Endothelial cell of umbilical vein (primary cell): ENCODE measurements at regions not wholly inside any gene's neighbourhood (a gene's known extent, or its start where the extent isn't known, plus 50 kb on each side); places are given as distances from the start of the nearest gene placed in this dataset.

Experiments used
- BruUV-seq: library from RNA; stranded (reverse); fragments of 400-500 nt; replicated peaks from 2 replicates; lab custom pipeline; 2021; lab: Mats Ljungman, UMichigan
- CTCF ChIA-PET: fragments of 300-600, 350-600 bp; sonication (Branson Sonifier 250); formaldehyde crosslinking; loops from one replicate; lab custom pipeline; 2021; ENCODE audit warnings: antibody characterized with exemption, inconsistent platforms; lab: Charles Lee
- POLR2A ChIA-PET: fragments of 300-600, 350-600 bp; sonication (Branson Sonifier 250); formaldehyde crosslinking; loops from one replicate; lab custom pipeline; 2021; ENCODE audit warnings: antibody characterized with exemption, inconsistent platforms; lab: Charles Lee
- DNase-seq: peaks from one replicate; pipeline ENCODE4 v3.0.0-alpha.2; 2011; ENCODE audit warnings: low read depth, low spot score
- FAIRE-seq: peaks from 2 replicates; lab custom pipeline; 2011; peaks lifted over from hg19 to GRCh38; lab: Jason Lieb, UNC
- H2AFZ ChIP-seq: 2 replicates; pipeline ENCODE4 v1.6.0; 2012; ENCODE audit warnings: low read depth, low read length, control low read depth, inconsistent platforms
- H3K27ac ChIP-seq: 2 replicates; pipeline ENCODE4 v1.5.1; 2011; ENCODE audit warnings: low read depth, mild to moderate bottlenecking, control low read depth, low read length, moderate library complexity; ENCODE audit not compliant: insufficient read depth
- H3K27me3 ChIP-seq, 2 experiments: 2 replicates each; pipeline versions ENCODE4 v1.6.0 to v1.6.1; 2011; ENCODE audit warnings: low read length in 2 of 2, mixed read lengths in 1 of 2; ENCODE audit not compliant: control insufficient read depth in 2 of 2, insufficient read depth in 2 of 2
- H3K36me3 ChIP-seq, 2 experiments: 2 replicates in 1 of 2; 3 replicates in 1 of 2; pipeline ENCODE4 v1.5.1; 2011; ENCODE audit warnings: low read length in 2 of 2, mild to moderate bottlenecking in 1 of 2, moderate library complexity in 1 of 2; ENCODE audit not compliant: control insufficient read depth in 2 of 2, insufficient read depth in 2 of 2; ENCODE audit errors: extremely low read depth in 1 of 2
- H3K4me1 ChIP-seq: 3 replicates; pipeline ENCODE4 v1.5.1; 2011; ENCODE audit warnings: mild to moderate bottlenecking, low read length; ENCODE audit not compliant: control insufficient read depth, insufficient read depth; ENCODE audit errors: extremely low read depth
- H3K4me2 ChIP-seq: 2 replicates; pipeline ENCODE4 v1.6.1; 2011; ENCODE audit warnings: low read length, control low read depth, mixed read lengths; ENCODE audit not compliant: insufficient read depth
- H3K4me3 ChIP-seq, 3 experiments: fragments of 200-600 bp in 1 of 3; sonication (generic), shearing (Covaris generic) in 1 of 3; replicated peaks in 1 of 3; 2 replicates each; pipeline ENCODE4 v1.5.1; 2011 to 2016; ENCODE audit warnings: control low read depth in 3 of 3, low read length in 3 of 3, mild to moderate bottlenecking in 2 of 3, inconsistent platforms in 1 of 3, low read depth in 1 of 3, moderate library complexity in 1 of 3; ENCODE audit not compliant: insufficient read depth in 1 of 3
- H3K79me2 ChIP-seq: 2 replicates; pipeline ENCODE4 v1.6.0; 2012; ENCODE audit warnings: low read length, inconsistent platforms; ENCODE audit not compliant: control insufficient read depth, insufficient read depth
- H3K9ac ChIP-seq: replicated peaks from 2 replicates; pipeline ENCODE3; 2011; ENCODE audit warnings: low read length, control low read depth; ENCODE audit not compliant: insufficient read depth; ENCODE audit errors: extremely low read depth
- H3K9me1 ChIP-seq: replicated peaks from 3 replicates; pipeline ENCODE4 v1.6.0; 2011; ENCODE audit warnings: mild to moderate bottlenecking, low read length; ENCODE audit not compliant: control insufficient read depth, insufficient read depth; ENCODE audit errors: extremely low read depth
- H3K9me3 ChIP-seq: replicated peaks from 2 replicates; pipeline ENCODE4 v1.5.1; 2012; ENCODE audit warnings: low read length, inconsistent platforms; ENCODE audit not compliant: control insufficient read depth, insufficient read depth
- H4K20me1 ChIP-seq: replicated peaks from 2 replicates; pipeline ENCODE3; 2011; ENCODE audit warnings: mild to moderate bottlenecking, low read length; ENCODE audit not compliant: control insufficient read depth, insufficient read depth; ENCODE audit errors: extremely low read depth
- CTCF ChIP-seq, 2 donors: IDR thresholded peaks; 1 replicate in 1 of 2; 2 replicates in 1 of 2; pipeline ENCODE4 v1.5.1; 2011; ENCODE audit warnings: low read length in 2 of 2, mild to moderate bottlenecking in 2 of 2, moderate library complexity in 2 of 2, control low read depth in 1 of 2, inconsistent platforms in 1 of 2, low read depth in 1 of 2; ENCODE audit not compliant: insufficient read depth in 1 of 2; ENCODE audit errors: extremely low read depth in 1 of 2
- EZH2 ChIP-seq: IDR thresholded peaks from 2 replicates; pipeline ENCODE4 v1.6.1; 2012; ENCODE audit warnings: borderline replicate concordance, low read depth, mild to moderate bottlenecking, moderate library complexity, low read length, inconsistent platforms; ENCODE audit not compliant: severe bottlenecking
- FOS ChIP-seq: IDR thresholded peaks from 2 replicates; pipeline ENCODE4 v1.6.1; 2011; ENCODE audit warnings: mild to moderate bottlenecking, low read length, moderate library complexity, borderline replicate concordance; ENCODE audit not compliant: insufficient read depth
- GATA2 ChIP-seq: IDR thresholded peaks from 2 replicates; pipeline ENCODE4 v1.7.0; 2011; ENCODE audit warnings: low read depth, mild to moderate bottlenecking, moderate library complexity, mixed read lengths, low read length; ENCODE audit not compliant: insufficient read length, insufficient read depth
- JUN ChIP-seq: IDR thresholded peaks from 2 replicates; pipeline ENCODE4 v1.6.1; 2011; ENCODE audit warnings: borderline replicate concordance, low read depth; ENCODE audit not compliant: insufficient read length, insufficient read depth
- MAX ChIP-seq: IDR thresholded peaks from 2 replicates; pipeline ENCODE4 v1.6.1; 2011; ENCODE audit not compliant: insufficient read depth, insufficient read length
- MYC ChIP-seq: IDR thresholded peaks from one replicate; pipeline ENCODE4 v1.6.1; 2011; ENCODE audit warnings: mild to moderate bottlenecking, low read depth, low read length
- POLR2A ChIP-seq: IDR thresholded peaks from 2 replicates; pipeline ENCODE4 v1.6.1; 2012; ENCODE audit warnings: low read depth, mild to moderate bottlenecking, control low read depth, low read length
- POLR2AphosphoS5 ChIP-seq: IDR thresholded peaks from 2 replicates; pipeline ENCODE4 v1.6.1; 2012; ENCODE audit warnings: low read depth, mild to moderate bottlenecking, control low read depth, low read length, moderate library complexity; ENCODE audit not compliant: insufficient read depth
- dilution Hi-C: fragments of 300-500 bp; cut with MboI; formaldehyde crosslinking; loops from one replicate; pipeline ENCODE4 v1.15.0; 2019; ENCODE audit warnings: low sequenced_read_pairs; ENCODE audit not compliant: extremely low pct_ligation_motif_present
- intact Hi-C: fragments of 100-400 bp; cut with micrococcal nuclease; formaldehyde crosslinking; loops from one replicate; pipeline ENCODE4 v1.10.0; 2022

GRCh38 chr13:40191186-40191980 is 475.1 kb downstream of the FOXO1 start:
- FAIRE-seq (peak; percentile 38), DNase-seq (no peak)
- Histone ChIP-seq H3K4me3 (no peak overlapping the region), H3K9ac (peak overlapping the region; percentile 68), H3K27ac (peak overlapping the region; percentile 85), H3K36me3 (no peaks in the 10 kb centered on the region), H4K20me1 (no peaks in the 10 kb centered on the region), H3K27me3 (no peaks in the 10 kb centered on the region), H3K79me2 (no peaks in the 10 kb centered on the region), H3K9me1 (no peaks in the 10 kb centered on the region), H3K4me2 (peak overlapping the region; percentile 47), H2AFZ (peak overlapping the region; percentile 83), H3K4me1 (peaks cover 53% of the 10 kb centered on the region), H3K9me3 (no peaks in the 10 kb centered on the region)
- intact Hi-C loops (loop anchor here (2.0 to 5.0 kb wide), 4 partner anchors 35 to 314 kb away; no protein-coding TSS in a partner anchor), dilution Hi-C loops (no loop called here)
- BruUV-seq = no TSS peak
- ChIA-PET POLR2A (interaction anchor here (1.6 kb wide), 1 partner anchor 160 kb away, joined by 3 read pairs; no protein-coding TSS in a partner anchor), CTCF (interaction anchor here (0.9 to 2.8 kb wide), 12 partner anchors 11 to 491 kb away, joined by 3 to 12 read pairs (median 3); no protein-coding TSS in a partner anchor)
- TF ChIP-seq MAX = no peak

- no peak for FAIRE-seq
Measured at GRCh38 chr13:40192452-40192851, 474.0 kb downstream of the FOXO1 start.

More at GRCh38 chr13:40192452-40192851, 474.0 kb downstream of the FOXO1 start:
- peaks cover 53% of the 10 kb centered on the region for H3K4me1 ChIP-seq
- BruUV-seq = no TSS peak
- TF ChIP-seq MYC (no peak), GATA2 (no peak), JUN (no peak), MAX (no peak), EZH2 (no peak), POLR2A (no peak), CTCF (IDR thresholded peaks at IDR 0.05; ENCODE audit: extremely low read depth in 1 of 2, insufficient read depth in 1 of 2, low read depth in 1 of 2, low read length in 2 of 2) (no peak), FOS (no peak), POLR2AphosphoS5 (no peak)
- intact Hi-C loops (loop anchor here (5.0 kb wide), 2 partner anchors 45 to 315 kb away; no protein-coding TSS in a partner anchor), dilution Hi-C loops (no loop called here)
- H3K79me2 ChIP-seq = no peaks in the 10 kb centered on the region
- no peak overlapping the region for H3K9ac ChIP-seq
- no peaks in the 10 kb centered on the region for H3K27me3 ChIP-seq
- no peak for DNase-seq
- no peak overlapping the region for H2AFZ ChIP-seq
- H3K4me3 ChIP-seq = no peak overlapping the region
- H3K9me1 ChIP-seq = no peaks in the 10 kb centered on the region
- H3K36me3 ChIP-seq = no peaks in the 10 kb centered on the region
- CTCF ChIA-PET = interaction anchor here (0.9 to 1.5 kb wide), 2 partner anchors 409 to 492 kb away, joined by 3 to 4 read pairs; no protein-coding TSS in a partner anchor
- H3K27ac ChIP-seq = peak overlapping the region; percentile 23
- no peaks in the 10 kb centered on the region for H3K9me3 ChIP-seq
- no peaks in the 10 kb centered on the region for H4K20me1 ChIP-seq
- H3K4me2 ChIP-seq = no peak overlapping the region
- POLR2A ChIA-PET = no interaction called here
